GM23338 (cell line): ENCODE measurements at regions not wholly inside any gene's neighbourhood (a gene's known extent, or its start where the extent isn't known, plus 50 kb on each side); places are given as distances from the start of the nearest gene placed in this dataset.
A peak's percentile ranks its signal among the peaks of the same experiment; 100 is the strongest.

Experiments
- ATAC-seq: fragments of 200-7000 bp; cut with Tn5 transposase; 3 replicates; pipeline ENCODE4 v1.9.1; 2020
- DNase-seq: peaks from one replicate; pipeline ENCODE4 v3.0.0-alpha.2; 2015; ENCODE audit warnings: low spot score
- H2AFZ ChIP-seq: fragments of 200-600 bp; sonication (generic); 2 replicates; pipeline ENCODE4 v1.8.0; 2016; ENCODE audit warnings: antibody characterized with exemption, mild to moderate bottlenecking, moderate library complexity
- H3F3A ChIP-seq: fragments of 200-600 bp; sonication (generic); replicated peaks from 2 replicates; pipeline ENCODE4 v1.8.0; 2017; ENCODE audit warnings: antibody characterized with exemption, mixed run types, low read depth
- H3K27ac ChIP-seq: fragments of 200-600 bp; sonication (generic); 2 replicates; pipeline ENCODE4 v1.6.1; 2016; ENCODE audit warnings: low read depth
- H3K27me3 ChIP-seq: fragments of 200-600 bp; sonication (generic); 2 replicates; pipeline ENCODE4 v1.8.0; 2016; ENCODE audit warnings: mild to moderate bottlenecking, mixed run types, moderate library complexity; ENCODE audit not compliant: insufficient read depth
- H3K36me3 ChIP-seq: fragments of 200-600 bp; sonication (generic); 2 replicates; pipeline ENCODE4 v1.8.0; 2016; ENCODE audit warnings: mild to moderate bottlenecking; ENCODE audit not compliant: insufficient read depth
- H3K4me1 ChIP-seq: fragments of 200-600 bp; sonication (generic); 2 replicates; pipeline ENCODE4 v1.8.0; 2016; ENCODE audit warnings: mild to moderate bottlenecking, moderate library complexity; ENCODE audit not compliant: insufficient read depth
- H3K4me2 ChIP-seq: fragments of 200-600 bp; sonication (generic); 2 replicates; pipeline ENCODE4 v1.7.1; 2017; ENCODE audit warnings: mixed run types
- H3K4me3 ChIP-seq: fragments of 200-600 bp; sonication (generic); 2 replicates; pipeline ENCODE4 v1.6.1; 2016; ENCODE audit warnings: mixed run types
- H3K79me2 ChIP-seq: fragments of 200-600 bp; sonication (generic); replicated peaks from 2 replicates; pipeline ENCODE4 v1.8.0; 2017; ENCODE audit warnings: mild to moderate bottlenecking; ENCODE audit not compliant: insufficient read depth
- H3K9me2 ChIP-seq: fragments of 200-600 bp; sonication (generic); 2 replicates; pipeline ENCODE4 v1.8.0; 2017; ENCODE audit not compliant: insufficient read depth
- H4K20me1 ChIP-seq: fragments of 200-600 bp; sonication (generic); replicated peaks from 2 replicates; pipeline ENCODE4 v1.8.0; 2017; ENCODE audit warnings: mild to moderate bottlenecking; ENCODE audit not compliant: insufficient read depth
- H3K27ac Mint-ChIP-seq: 2 replicates; pipeline ENCODE4 v1.8.0; 2020; ENCODE audit warnings: inconsistent platforms, mild to moderate bottlenecking, moderate library complexity, mixed read lengths
- H3K27me3 Mint-ChIP-seq: 3 replicates; pipeline ENCODE4 v1.8.0; 2022; ENCODE audit warnings: low read depth, mild to moderate bottlenecking, moderate library complexity, mixed read lengths, inconsistent platforms; ENCODE audit not compliant: insufficient read depth, poor library complexity
- H3K36me3 Mint-ChIP-seq: 3 replicates; pipeline ENCODE4 v1.8.0; 2021; ENCODE audit warnings: low read depth, mild to moderate bottlenecking, inconsistent platforms, moderate library complexity, mixed read lengths
- H3K4me1 Mint-ChIP-seq: 3 replicates; pipeline ENCODE4 v1.8.0; 2020; ENCODE audit warnings: mild to moderate bottlenecking, inconsistent platforms, mixed read lengths
- H3K4me3 Mint-ChIP-seq: 3 replicates; pipeline ENCODE4 v1.8.0; 2021; ENCODE audit warnings: moderate library complexity, mild to moderate bottlenecking, inconsistent platforms, mixed read lengths
- H3K9me3 Mint-ChIP-seq: 3 replicates; pipeline ENCODE4 v1.8.0; 2020; ENCODE audit warnings: moderate library complexity, mild to moderate bottlenecking, inconsistent platforms, mixed read lengths
- CREB1 ChIP-seq: fragments of 250-450 bp; sonication (Bioruptor Pico); IDR thresholded peaks from 2 replicates; pipeline ENCODE4 v1.5.0; 2020; ENCODE audit warnings: low read depth, mild to moderate bottlenecking, moderate library complexity
- CTCF ChIP-seq, 2 experiments: fragments of 200-600 bp in 1 of 2; sonication (generic) in 1 of 2; conservative IDR thresholded peaks; 2 replicates each; pipeline versions ENCODE4 v1.5.1 to v1.6.1; 2016 to 2017; ENCODE audit warnings: antibody characterized with exemption in 2 of 2, low read depth in 2 of 2, mild to moderate bottlenecking in 2 of 2, moderate library complexity in 1 of 2
- EZH2 ChIP-seq: fragments of 200-600 bp; sonication (generic); IDR thresholded peaks from one replicate; pipeline ENCODE4 v1.8.0; 2017; ENCODE audit warnings: antibody characterized with exemption, mild to moderate bottlenecking, low read depth; ENCODE audit not compliant: unreplicated experiment
- JUNB ChIP-seq: IDR thresholded peaks from one replicate; pipeline ENCODE4 v1.6.1; 2016; ENCODE audit warnings: antibody characterized with exemption; ENCODE audit not compliant: unreplicated experiment
- STAT1 ChIP-seq: IDR thresholded peaks from one replicate; pipeline ENCODE4 v1.6.1; 2016; ENCODE audit warnings: antibody characterized with exemption; ENCODE audit not compliant: unreplicated experiment
- ZNF114 ChIP-seq: fragments of 250-450 bp; sonication (Bioruptor Pico); IDR thresholded peaks from 2 replicates; pipeline ENCODE4 v1.5.0; 2020; ENCODE audit warnings: mild to moderate bottlenecking, moderate library complexity
- ZNF331 ChIP-seq: fragments of 250-450 bp; sonication (Bioruptor Pico); IDR thresholded peaks from 2 replicates; pipeline ENCODE4 v1.5.0; 2020; ENCODE audit warnings: low read depth, mild to moderate bottlenecking, moderate library complexity
- TF ChIP-seq, protein P1 (sequence below): IDR thresholded peaks from one replicate; pipeline ENCODE4 v1.6.1; 2018; ENCODE audit warnings: antibody characterized with exemption; ENCODE audit not compliant: unreplicated experiment
- TF ChIP-seq, protein P2 (sequence below): fragments of 250-450 bp; sonication (Bioruptor Pico); IDR thresholded peaks from 2 replicates; pipeline ENCODE4 v1.5.0; 2020; ENCODE audit warnings: mild to moderate bottlenecking, moderate library complexity
- TF ChIP-seq, protein P3 (sequence below): IDR thresholded peaks from 2 replicates; pipeline ENCODE4 v1.6.1; 2016; ENCODE audit warnings: antibody characterized with exemption

GRCh38 chr12:76190299-76190698, 105.8 kb upstream of the NAP1L1 start:
- H3K4me1 ChIP-seq, result no peaks in the 10 kb centered on the region
- H4K20me1 ChIP-seq, result no peaks in the 10 kb centered on the region
- no peak overlapping the region for H3K4me3 ChIP-seq
- H3K36me3 ChIP-seq, result no peaks in the 10 kb centered on the region
- H2AFZ ChIP-seq, result peak overlapping the region; percentile 49; the same call in 1 of the 2 replicates
- DNase-seq (no peak), ATAC-seq (no peak)
- H3K27ac ChIP-seq, result no peak overlapping the region
- no peaks in the 10 kb centered on the region for H3K79me2 ChIP-seq
- H3K27me3 ChIP-seq, result no peaks in the 10 kb centered on the region
- Mint-ChIP-seq H3K4me3 (no peak overlapping the region), H3K4me1 (peaks cover 5% of the 10 kb centered on the region; the same call in 2 of the 3 replicates), H3K27me3 (peaks cover 4% of the 10 kb centered on the region), H3K36me3 (no peaks in the 10 kb centered on the region), H3K9me3 (no peaks in the 10 kb centered on the region), H3K27ac (no peak overlapping the region)
- no peak for TF ChIP-seq ZNF114 (CRISPR knock-in tag)
- no peak overlapping the region for H3K4me2 ChIP-seq
- 0 out of 2 replicates have a peak, but pooled peaks cover 3% of the 10 kb centered on the region for H3K9me2 ChIP-seq
- no peaks in the 10 kb centered on the region for H3F3A ChIP-seq

DNA sequence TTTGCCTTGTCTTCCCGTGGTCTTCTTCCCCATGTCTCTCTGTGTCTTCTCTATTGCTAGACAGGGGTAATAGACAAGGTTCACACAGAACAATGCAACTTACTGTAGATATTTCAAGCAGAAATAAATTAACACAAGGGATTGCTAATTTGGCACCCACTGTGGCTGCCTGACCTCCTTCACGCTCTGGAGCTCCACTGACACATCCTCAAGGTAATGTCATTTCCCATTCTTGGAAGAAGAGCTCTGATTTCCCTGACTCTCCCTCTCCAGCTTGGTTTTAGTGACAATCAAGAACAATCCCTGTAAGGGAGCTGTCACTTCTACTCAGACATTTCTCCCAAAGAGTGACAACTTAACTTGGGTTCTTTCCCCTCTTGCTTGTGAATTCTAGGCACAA, 105.4 kb upstream of the NAP1L1 start:
- Histone ChIP-seq H3K36me3 (no peaks in the 10 kb centered on the region), H3F3A (no peaks in the 10 kb centered on the region), H4K20me1 (no peaks in the 10 kb centered on the region), H3K9me2 (0 out of 2 replicates have a peak, but pooled peaks cover 3% of the 10 kb centered on the region), H3K79me2 (no peaks in the 10 kb centered on the region), H3K27ac (no peak overlapping the region), H3K4me1 (no peaks in the 10 kb centered on the region), H2AFZ (no peak overlapping the region), H3K4me3 (no peak overlapping the region), H3K27me3 (no peaks in the 10 kb centered on the region), H3K4me2 (no peak overlapping the region)
- Mint-ChIP-seq H3K4me1 (peaks cover 5% of the 10 kb centered on the region; the same call in 2 of the 3 replicates), H3K4me3 (no peak overlapping the region), H3K36me3 (no peaks in the 10 kb centered on the region), H3K27me3 (peaks cover 4% of the 10 kb centered on the region), H3K27ac (no peak overlapping the region), H3K9me3 (no peaks in the 10 kb centered on the region)
- DNase-seq (no peak), ATAC-seq (no peak)
- TF ChIP-seq JUNB, result no peak
- TF ChIP-seq, protein P1, sequence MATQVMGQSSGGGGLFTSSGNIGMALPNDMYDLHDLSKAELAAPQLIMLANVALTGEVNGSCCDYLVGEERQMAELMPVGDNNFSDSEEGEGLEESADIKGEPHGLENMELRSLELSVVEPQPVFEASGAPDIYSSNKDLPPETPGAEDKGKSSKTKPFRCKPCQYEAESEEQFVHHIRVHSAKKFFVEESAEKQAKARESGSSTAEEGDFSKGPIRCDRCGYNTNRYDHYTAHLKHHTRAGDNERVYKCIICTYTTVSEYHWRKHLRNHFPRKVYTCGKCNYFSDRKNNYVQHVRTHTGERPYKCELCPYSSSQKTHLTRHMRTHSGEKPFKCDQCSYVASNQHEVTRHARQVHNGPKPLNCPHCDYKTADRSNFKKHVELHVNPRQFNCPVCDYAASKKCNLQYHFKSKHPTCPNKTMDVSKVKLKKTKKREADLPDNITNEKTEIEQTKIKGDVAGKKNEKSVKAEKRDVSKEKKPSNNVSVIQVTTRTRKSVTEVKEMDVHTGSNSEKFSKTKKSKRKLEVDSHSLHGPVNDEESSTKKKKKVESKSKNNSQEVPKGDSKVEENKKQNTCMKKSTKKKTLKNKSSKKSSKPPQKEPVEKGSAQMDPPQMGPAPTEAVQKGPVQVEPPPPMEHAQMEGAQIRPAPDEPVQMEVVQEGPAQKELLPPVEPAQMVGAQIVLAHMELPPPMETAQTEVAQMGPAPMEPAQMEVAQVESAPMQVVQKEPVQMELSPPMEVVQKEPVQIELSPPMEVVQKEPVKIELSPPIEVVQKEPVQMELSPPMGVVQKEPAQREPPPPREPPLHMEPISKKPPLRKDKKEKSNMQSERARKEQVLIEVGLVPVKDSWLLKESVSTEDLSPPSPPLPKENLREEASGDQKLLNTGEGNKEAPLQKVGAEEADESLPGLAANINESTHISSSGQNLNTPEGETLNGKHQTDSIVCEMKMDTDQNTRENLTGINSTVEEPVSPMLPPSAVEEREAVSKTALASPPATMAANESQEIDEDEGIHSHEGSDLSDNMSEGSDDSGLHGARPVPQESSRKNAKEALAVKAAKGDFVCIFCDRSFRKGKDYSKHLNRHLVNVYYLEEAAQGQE, result no peak
- TF ChIP-seq ZNF331 (CRISPR knock-in tag), result no peak
- TF ChIP-seq, protein P2, sequence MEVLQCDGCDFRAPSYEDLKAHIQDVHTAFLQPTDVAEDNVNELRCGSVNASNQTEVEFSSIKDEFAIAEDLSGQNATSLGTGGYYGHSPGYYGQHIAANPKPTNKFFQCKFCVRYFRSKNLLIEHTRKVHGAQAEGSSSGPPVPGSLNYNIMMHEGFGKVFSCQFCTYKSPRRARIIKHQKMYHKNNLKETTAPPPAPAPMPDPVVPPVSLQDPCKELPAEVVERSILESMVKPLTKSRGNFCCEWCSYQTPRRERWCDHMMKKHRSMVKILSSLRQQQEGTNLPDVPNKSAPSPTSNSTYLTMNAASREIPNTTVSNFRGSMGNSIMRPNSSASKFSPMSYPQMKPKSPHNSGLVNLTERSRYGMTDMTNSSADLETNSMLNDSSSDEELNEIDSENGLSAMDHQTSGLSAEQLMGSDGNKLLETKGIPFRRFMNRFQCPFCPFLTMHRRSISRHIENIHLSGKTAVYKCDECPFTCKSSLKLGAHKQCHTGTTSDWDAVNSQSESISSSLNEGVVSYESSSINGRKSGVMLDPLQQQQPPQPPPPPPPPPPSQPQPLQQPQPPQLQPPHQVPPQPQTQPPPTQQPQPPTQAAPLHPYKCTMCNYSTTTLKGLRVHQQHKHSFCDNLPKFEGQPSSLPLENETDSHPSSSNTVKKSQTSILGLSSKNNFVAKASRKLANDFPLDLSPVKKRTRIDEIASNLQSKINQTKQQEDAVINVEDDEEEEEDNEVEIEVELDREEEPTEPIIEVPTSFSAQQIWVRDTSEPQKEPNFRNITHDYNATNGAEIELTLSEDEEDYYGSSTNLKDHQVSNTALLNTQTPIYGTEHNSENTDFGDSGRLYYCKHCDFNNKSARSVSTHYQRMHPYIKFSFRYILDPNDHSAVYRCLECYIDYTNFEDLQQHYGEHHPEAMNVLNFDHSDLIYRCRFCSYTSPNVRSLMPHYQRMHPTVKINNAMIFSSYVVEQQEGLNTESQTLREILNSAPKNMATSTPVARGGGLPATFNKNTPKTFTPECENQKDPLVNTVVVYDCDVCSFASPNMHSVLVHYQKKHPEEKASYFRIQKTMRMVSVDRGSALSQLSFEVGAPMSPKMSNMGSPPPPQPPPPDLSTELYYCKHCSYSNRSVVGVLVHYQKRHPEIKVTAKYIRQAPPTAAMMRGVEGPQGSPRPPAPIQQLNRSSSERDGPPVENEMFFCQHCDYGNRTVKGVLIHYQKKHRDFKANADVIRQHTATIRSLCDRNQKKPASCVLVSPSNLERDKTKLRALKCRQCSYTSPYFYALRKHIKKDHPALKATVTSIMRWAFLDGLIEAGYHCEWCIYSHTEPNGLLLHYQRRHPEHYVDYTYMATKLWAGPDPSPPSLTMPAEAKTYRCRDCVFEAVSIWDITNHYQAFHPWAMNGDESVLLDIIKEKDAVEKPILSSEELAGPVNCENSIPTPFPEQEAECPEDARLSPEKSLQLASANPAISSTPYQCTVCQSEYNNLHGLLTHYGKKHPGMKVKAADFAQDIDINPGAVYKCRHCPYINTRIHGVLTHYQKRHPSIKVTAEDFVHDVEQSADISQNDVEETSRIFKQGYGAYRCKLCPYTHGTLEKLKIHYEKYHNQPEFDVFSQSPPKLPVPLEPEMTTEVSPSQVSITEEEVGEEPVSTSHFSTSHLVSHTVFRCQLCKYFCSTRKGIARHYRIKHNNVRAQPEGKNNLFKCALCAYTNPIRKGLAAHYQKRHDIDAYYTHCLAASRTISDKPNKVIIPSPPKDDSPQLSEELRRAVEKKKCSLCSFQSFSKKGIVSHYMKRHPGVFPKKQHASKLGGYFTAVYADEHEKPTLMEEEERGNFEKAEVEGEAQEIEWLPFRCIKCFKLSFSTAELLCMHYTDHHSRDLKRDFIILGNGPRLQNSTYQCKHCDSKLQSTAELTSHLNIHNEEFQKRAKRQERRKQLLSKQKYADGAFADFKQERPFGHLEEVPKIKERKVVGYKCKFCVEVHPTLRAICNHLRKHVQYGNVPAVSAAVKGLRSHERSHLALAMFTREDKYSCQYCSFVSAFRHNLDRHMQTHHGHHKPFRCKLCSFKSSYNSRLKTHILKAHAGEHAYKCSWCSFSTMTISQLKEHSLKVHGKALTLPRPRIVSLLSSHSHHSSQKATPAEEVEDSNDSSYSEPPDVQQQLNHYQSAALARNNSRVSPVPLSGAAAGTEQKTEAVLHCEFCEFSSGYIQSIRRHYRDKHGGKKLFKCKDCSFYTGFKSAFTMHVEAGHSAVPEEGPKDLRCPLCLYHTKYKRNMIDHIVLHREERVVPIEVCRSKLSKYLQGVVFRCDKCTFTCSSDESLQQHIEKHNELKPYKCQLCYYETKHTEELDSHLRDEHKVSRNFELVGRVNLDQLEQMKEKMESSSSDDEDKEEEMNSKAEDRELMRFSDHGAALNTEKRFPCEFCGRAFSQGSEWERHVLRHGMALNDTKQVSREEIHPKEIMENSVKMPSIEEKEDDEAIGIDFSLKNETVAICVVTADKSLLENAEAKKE, result no peak
- TF ChIP-seq STAT1, result no peak
- TF ChIP-seq EZH2, result no peak
- TF ChIP-seq, protein P3, sequence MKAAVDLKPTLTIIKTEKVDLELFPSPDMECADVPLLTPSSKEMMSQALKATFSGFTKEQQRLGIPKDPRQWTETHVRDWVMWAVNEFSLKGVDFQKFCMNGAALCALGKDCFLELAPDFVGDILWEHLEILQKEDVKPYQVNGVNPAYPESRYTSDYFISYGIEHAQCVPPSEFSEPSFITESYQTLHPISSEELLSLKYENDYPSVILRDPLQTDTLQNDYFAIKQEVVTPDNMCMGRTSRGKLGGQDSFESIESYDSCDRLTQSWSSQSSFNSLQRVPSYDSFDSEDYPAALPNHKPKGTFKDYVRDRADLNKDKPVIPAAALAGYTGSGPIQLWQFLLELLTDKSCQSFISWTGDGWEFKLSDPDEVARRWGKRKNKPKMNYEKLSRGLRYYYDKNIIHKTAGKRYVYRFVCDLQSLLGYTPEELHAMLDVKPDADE, result no peak
- TF ChIP-seq CTCF (conservative IDR thresholded peaks at IDR 0.05; ENCODE audit: low read depth in 2 of 2), result no peak
- no peak for TF ChIP-seq CREB1 (CRISPR knock-in tag)
